Heart left ventricle (tissue), 13 donors: ENCODE measurements at regions not wholly inside any gene's neighbourhood (a gene's known extent, or its start where the extent isn't known, plus 50 kb on each side); places are given as distances from the start of the nearest gene placed in this dataset.

Experiments used
- CTCF ChIP-seq, 12 donors: fragments of 200-600 bp; sonication (generic) in 4 of 12; IDR thresholded peaks; one replicate each; pipeline versions ENCODE4 v1.5.0 to v1.8.0; 2018 to 2022; ENCODE audit warnings: antibody characterized with exemption in 12 of 12, mild to moderate bottlenecking in 5 of 12
- POLR2A ChIP-seq, 2 donors: fragments of 450-650 bp; IDR thresholded peaks; one replicate each; pipeline ENCODE4 v1.6.1; 2017; ENCODE audit warnings: antibody characterized with exemption in 2 of 2, mild to moderate bottlenecking in 2 of 2, moderate library complexity in 2 of 2
- donor health status: ischemic (EF 13 %, LVEDD 7.1; RV severe dilation, severe dysfunction).
- donor health status: DM: no; HTN: yes; CAD: no.
- donor health status: DM: no; HTN: no; CAD: no.
- donor health status: ischemic (EF 25% LVEDD 6.9; RV normal size, moderate dysfunction).
- donor health status: ischemic (EF 25% LVEDD 5.7; RV mildly dilated, moderate dysfunction).
- donor health status: ischemic (EF 35%, LVEDD 5.7; RV mildly dilated, moderate dysfunction).
- donor health status: nonischemic (EF 11% LVEDD 7.7; RV severe dilation, severe dysfunction).
- donor health status: DM: yes; HTN: yes; CAD: no.
- donor health status: PGD.
- donor health status: ischemic (EF 29% LVEDD 5.4; RV normal size, mild dysfunction).
- donor health status: nonischemic (EF 23%, LVEDD 6.1; RV moderate dilation, normal function).

GRCh38 chr2:105576440-105577241, 168.1 kb upstream of the NCK2 start:
- TF ChIP-seq POLR2A (IDR thresholded peaks at IDR 0.05): no peak
- peak; percentile 43 to 75 (median 64) for TF ChIP-seq CTCF (IDR thresholded peaks at IDR 0.05)
